GM12891 (cell line): ENCODE measurements at regions not wholly inside any gene's neighbourhood (a gene's known extent, or its start where the extent isn't known, plus 50 kb on each side); places are given as distances from the start of the nearest gene placed in this dataset.

Experiments
- DNase-seq: peaks from one replicate; pipeline ENCODE4 v3.0.0; 2011; ENCODE audit warnings: low spot score; ENCODE audit not compliant: insufficient read length
- FAIRE-seq: peaks from 2 replicates; lab custom pipeline; 2011; peaks lifted over from hg19 to GRCh38; lab: Jason Lieb, UNC
- PAX5 ChIP-seq: IDR thresholded peaks from 2 replicates; pipeline ENCODE4 v1.6.1; 2011; ENCODE audit warnings: low read length, moderate library complexity, mild to moderate bottlenecking; ENCODE audit not compliant: insufficient read depth, severe bottlenecking
- POLR2A ChIP-seq: IDR thresholded peaks from 2 replicates; pipeline ENCODE4 v1.6.1; 2011; ENCODE audit warnings: low read depth, low read length, control low read depth
- POLR2AphosphoS5 ChIP-seq: IDR thresholded peaks from 2 replicates; pipeline ENCODE4 v1.6.1; 2011; ENCODE audit warnings: low read depth, low read length, control low read depth
- POU2F2 ChIP-seq: IDR thresholded peaks from 2 replicates; pipeline ENCODE4 v1.6.1; 2011; ENCODE audit warnings: low read depth, mild to moderate bottlenecking, control low read depth, low read length, moderate library complexity
- SPI1 ChIP-seq: IDR thresholded peaks from 2 replicates; pipeline ENCODE4 v1.6.1; 2011; ENCODE audit warnings: low read depth, low read length, control low read depth
- TAF1 ChIP-seq: IDR thresholded peaks from 2 replicates; pipeline ENCODE4 v1.6.1; 2011; ENCODE audit warnings: low read depth, low read length, control low read depth

GRCh38 chr2:225165052-225165451 is 122.8 kb upstream of the DOCK10 start:
- FAIRE-seq = no peak
- DNase-seq = no peak
- TF ChIP-seq POLR2A = no peak
- no peak for TF ChIP-seq TAF1
- TF ChIP-seq SPI1 = no peak
- no peak for TF ChIP-seq POU2F2
- no peak for TF ChIP-seq PAX5
- no peak for TF ChIP-seq POLR2AphosphoS5

GRCh38 chr2:225164401-225165050 is 122.3 kb upstream of the DOCK10 start:
- TF ChIP-seq POLR2AphosphoS5 (no peak), TAF1 (no peak)
- FAIRE-seq = no peak
- DNase-seq = no peak

GRCh38 chr2:225158360-225158759 is 116.1 kb upstream of the DOCK10 start:
- DNase-seq (no peak), FAIRE-seq (no peak)
- no peak for TF ChIP-seq POU2F2
- TF ChIP-seq POLR2AphosphoS5 = no peak
- TF ChIP-seq TAF1 = no peak
- TF ChIP-seq POLR2A = no peak
- TF ChIP-seq SPI1 = no peak
- no peak for TF ChIP-seq PAX5

- FAIRE-seq = no peak
- no peak for DNase-seq
- TF ChIP-seq POLR2A (no peak), TAF1 (no peak), POLR2AphosphoS5 (no peak), PAX5 (no peak), POU2F2 (no peak)
These were observed 114.7 kb upstream of the DOCK10 start for GRCh38 chr2:225156853-225157451.

- TF ChIP-seq TAF1 (no peak), POU2F2 (no peak), POLR2A (no peak), PAX5 (no peak), POLR2AphosphoS5 (no peak), SPI1 (no peak)
- FAIRE-seq = no peak
- DNase-seq = no peak
These were observed 98.5 kb upstream of the DOCK10 start for GRCh38 chr2:225140723-225141122.

GRCh38 chr2:225137971-225138370 is 95.7 kb upstream of the DOCK10 start:
- DNase-seq = no peak

GRCh38 chr2:225136552-225136951 is 94.3 kb upstream of the DOCK10 start:
- no peak for DNase-seq
- no peak for FAIRE-seq
- TF ChIP-seq POLR2AphosphoS5 (no peak), POLR2A (no peak), POU2F2 (no peak), SPI1 (no peak), TAF1 (no peak), PAX5 (no peak)

More at GRCh38 chr2:225137971-225138370, 95.7 kb upstream of the DOCK10 start:
- TF ChIP-seq POU2F2 (no peak), POLR2A (no peak), PAX5 (no peak), TAF1 (no peak), POLR2AphosphoS5 (no peak), SPI1 (no peak)
- FAIRE-seq = no peak

- TF ChIP-seq SPI1 (no peak), TAF1 (no peak), PAX5 (no peak), POU2F2 (no peak), POLR2A (no peak), POLR2AphosphoS5 (no peak)
- FAIRE-seq = no peak
- no peak for DNase-seq
These were observed 89.6 kb upstream of the DOCK10 start for GRCh38 chr2:225131898-225132297.

GRCh38 chr2:225130093-225130492 is 87.8 kb upstream of the DOCK10 start:
- TF ChIP-seq POLR2A (no peak), POLR2AphosphoS5 (no peak), PAX5 (no peak), POU2F2 (no peak), SPI1 (no peak), TAF1 (no peak)
- no peak for FAIRE-seq

More at GRCh38 chr2:225130093-225130492, 87.8 kb upstream of the DOCK10 start:
- no peak for DNase-seq
